ENCODE measurements at regions not wholly inside any gene's neighbourhood (a gene's known extent, or its start where the extent isn't known, plus 50 kb on each side); places are given as distances from the start of the nearest gene placed in this dataset.
"Not testable (repeated sequence)": the region's sequence is repeated elsewhere in the genome, so short reads cannot be mapped to it uniquely, and the experiment has no call there.

GRCh38 chr16:29158031-29158784 is 173.4 kb downstream of the LAT start:
- POLR2A ChIA-PET; H3K27me3 ChIP-seq (ENCODE audit: control insufficient read depth in 1 of 2, insufficient read depth in 2 of 2, low read length in 2 of 2); H3K27ac ChIP-seq (ENCODE audit: extremely low read length, insufficient read depth, low read length); DNase-seq (ENCODE audit: low spot score); CTCF ChIA-PET (ENCODE audit: low intra/inter-chr PET ratio, low total read pairs); H3K9ac ChIP-seq (ENCODE audit: insufficient read depth, low read depth, low read length); H3K36me3 ChIP-seq (replicated peaks in 1 of 2; ENCODE audit: control insufficient read depth in 1 of 2, insufficient read depth in 2 of 2, low read length in 2 of 2); FAIRE-seq; in situ Hi-C loops (cut with HindIII; ENCODE audit: extremely low pct_ligation_motif_present, low pct_unique_long_range_greater_than_20kb); H2AFZ ChIP-seq (ENCODE audit: low read length); H3K9me3 ChIP-seq (ENCODE audit: low read length); H3K4me2 ChIP-seq (ENCODE audit: low read depth, low read length); H3K79me2 ChIP-seq (ENCODE audit: insufficient read depth, low read length); H4K20me1 ChIP-seq (ENCODE audit: insufficient read depth, low read length); H3K4me3 ChIP-seq (replicated peaks in 1 of 3; ENCODE audit: insufficient read depth in 1 of 3, low read depth in 2 of 3, low read length in 3 of 3); intact Hi-C loops (cut with micrococcal nuclease; ENCODE audit: unreplicated experiment); BruUV-seq (replicated peaks); TF ChIP-seq ATF7 (CRISPR knock-in tag; IDR thresholded peaks at IDR 0.05): not testable (repeated sequence)
- peaks cover 55% of the 10 kb centered on the region for H3K4me1 ChIP-seq (ENCODE audit: insufficient read depth, low read length)
- ATAC-seq = peak; percentile 7; the same call in 1 of the 3 replicates
- WGBS (ENCODE audit: low lambda C conversion rate) = 87% methylated on average over 29 of the region's 37 CpGs
- peak; percentile 9; the same call in 1 of the 2 replicates for TF ChIP-seq ATF7 (IDR thresholded peaks at IDR 0.05)

GRCh38 chr16:29157051-29157923 is 172.4 kb downstream of the LAT start:
- intact Hi-C loops (cut with micrococcal nuclease; ENCODE audit: unreplicated experiment); H4K20me1 ChIP-seq (ENCODE audit: insufficient read depth, low read length); CTCF ChIA-PET (ENCODE audit: low intra/inter-chr PET ratio, low total read pairs); POLR2A ChIA-PET; in situ Hi-C loops (cut with HindIII; ENCODE audit: extremely low pct_ligation_motif_present, low pct_unique_long_range_greater_than_20kb); H3K27me3 ChIP-seq (ENCODE audit: control insufficient read depth in 1 of 2, insufficient read depth in 2 of 2, low read length in 2 of 2); H3K36me3 ChIP-seq (replicated peaks in 1 of 2; ENCODE audit: control insufficient read depth in 1 of 2, insufficient read depth in 2 of 2, low read length in 2 of 2); H3K79me2 ChIP-seq (ENCODE audit: insufficient read depth, low read length); BruUV-seq (replicated peaks); H2AFZ ChIP-seq (ENCODE audit: low read length); H3K9me3 ChIP-seq (ENCODE audit: low read length): not testable (repeated sequence)
- ATAC-seq (peak; percentile 59), FAIRE-seq (peak; percentile 79), DNase-seq (ENCODE audit: low spot score) (peak; percentile 89)
- WGBS (ENCODE audit: low lambda C conversion rate) = 20% methylated on average over 22 of the region's 22 CpGs
- Histone ChIP-seq H3K9ac (ENCODE audit: insufficient read depth, low read depth, low read length) (peak overlapping the region; percentile 39), H3K27ac (ENCODE audit: extremely low read length, insufficient read depth, low read length) (peak overlapping the region; percentile 58), H3K4me1 (ENCODE audit: insufficient read depth, low read length) (peaks cover 59% of the 10 kb centered on the region), H3K4me2 (ENCODE audit: low read depth, low read length) (peak overlapping the region; percentile 63), H3K4me3 (replicated peaks in 1 of 3; ENCODE audit: insufficient read depth in 1 of 3, low read depth in 2 of 3, low read length in 3 of 3) (0 out of 6 replicates have a peak overlapping the region, but pooled peaks of 1 of the 3 experiments have one; percentile 17)
- peak; percentile 77 for TF ChIP-seq RFX3 (CRISPR knock-in tag; IDR thresholded peaks at IDR 0.05)
- peak; percentile 49 for TF ChIP-seq ZNF687 (CRISPR knock-in tag; IDR thresholded peaks at IDR 0.05)
- peak; percentile 62 for TF ChIP-seq HOMEZ (CRISPR knock-in tag; IDR thresholded peaks at IDR 0.05; ENCODE audit: low read depth)
- TF ChIP-seq FOSL2 (CRISPR knock-in tag; IDR thresholded peaks at IDR 0.05) = peak; percentile 100
- 0 out of 2 replicates have a peak, but pooled peaks have one; percentile 35 for TF ChIP-seq CBX5 (CRISPR knock-in tag; IDR thresholded peaks at IDR 0.05; ENCODE audit: borderline replicate concordance)
- TF ChIP-seq KDM5B (CRISPR knock-in tag; IDR thresholded peaks at IDR 0.05; ENCODE audit: borderline replicate concordance) = peak; percentile 24; the same call in 1 of the 2 replicates
- peak; percentile 27; the same call in 1 of the 2 replicates for TF ChIP-seq ZBTB21 (CRISPR knock-in tag; IDR thresholded peaks at IDR 0.05)
- 0 out of 2 replicates have a peak, but pooled peaks have one; percentile 17 for TF ChIP-seq MYC (CRISPR knock-in tag; IDR thresholded peaks at IDR 0.05; ENCODE audit: borderline replicate concordance)

Measured in HepG2 (cell line).